NB4 (cell line): ENCODE measurements at regions not wholly inside any gene's neighbourhood (a gene's known extent, or its start where the extent isn't known, plus 50 kb on each side); places are given as distances from the start of the nearest gene placed in this dataset.
"Not testable (repeated sequence)": the region's sequence is repeated elsewhere in the genome, so short reads cannot be mapped to it uniquely, and the experiment has no call there.

Experiments
- MYC ChIP-seq: IDR thresholded peaks from 2 replicates; pipeline ENCODE4 v1.6.1; 2011; ENCODE audit warnings: low read depth, low read length
- POLR2A ChIP-seq: IDR thresholded peaks from 2 replicates; pipeline ENCODE4 v1.6.1; 2011; ENCODE audit warnings: mild to moderate bottlenecking; ENCODE audit not compliant: insufficient read length; ENCODE audit errors: extremely low read depth
- TF ChIP-seq, protein P1 (sequence below): IDR thresholded peaks from one replicate; pipeline ENCODE4 v1.5.1; 2012; ENCODE audit warnings: low read depth, low read length
- TF ChIP-seq, protein P2 (sequence below): IDR thresholded peaks from 2 replicates; pipeline ENCODE4 v1.6.1; 2011; ENCODE audit warnings: low read depth, low read length

DNA sequence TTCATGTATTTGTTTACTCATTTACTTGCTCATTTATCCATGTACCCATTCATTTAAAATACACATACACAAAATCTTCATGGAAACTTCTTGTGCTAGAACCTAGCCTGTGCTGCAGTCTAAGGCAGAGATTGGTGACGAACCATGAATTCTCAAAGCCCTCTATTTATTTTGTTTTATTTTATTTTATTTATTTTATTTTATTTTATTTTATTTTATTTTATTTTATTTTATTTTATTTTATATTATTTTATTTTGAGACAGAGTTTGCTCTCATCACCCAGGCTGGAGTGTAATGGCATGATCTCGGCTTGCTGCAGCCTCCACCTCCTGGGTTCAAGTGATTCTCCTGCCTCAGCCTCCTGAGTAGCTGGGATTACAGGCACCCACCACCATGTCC is 334.9 kb upstream of the PAPPA start:
- TF ChIP-seq, protein P1, sequence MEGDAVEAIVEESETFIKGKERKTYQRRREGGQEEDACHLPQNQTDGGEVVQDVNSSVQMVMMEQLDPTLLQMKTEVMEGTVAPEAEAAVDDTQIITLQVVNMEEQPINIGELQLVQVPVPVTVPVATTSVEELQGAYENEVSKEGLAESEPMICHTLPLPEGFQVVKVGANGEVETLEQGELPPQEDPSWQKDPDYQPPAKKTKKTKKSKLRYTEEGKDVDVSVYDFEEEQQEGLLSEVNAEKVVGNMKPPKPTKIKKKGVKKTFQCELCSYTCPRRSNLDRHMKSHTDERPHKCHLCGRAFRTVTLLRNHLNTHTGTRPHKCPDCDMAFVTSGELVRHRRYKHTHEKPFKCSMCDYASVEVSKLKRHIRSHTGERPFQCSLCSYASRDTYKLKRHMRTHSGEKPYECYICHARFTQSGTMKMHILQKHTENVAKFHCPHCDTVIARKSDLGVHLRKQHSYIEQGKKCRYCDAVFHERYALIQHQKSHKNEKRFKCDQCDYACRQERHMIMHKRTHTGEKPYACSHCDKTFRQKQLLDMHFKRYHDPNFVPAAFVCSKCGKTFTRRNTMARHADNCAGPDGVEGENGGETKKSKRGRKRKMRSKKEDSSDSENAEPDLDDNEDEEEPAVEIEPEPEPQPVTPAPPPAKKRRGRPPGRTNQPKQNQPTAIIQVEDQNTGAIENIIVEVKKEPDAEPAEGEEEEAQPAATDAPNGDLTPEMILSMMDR: not testable (repeated sequence)
- not testable (repeated sequence) for TF ChIP-seq POLR2A, MYC
- TF ChIP-seq, protein P2, sequence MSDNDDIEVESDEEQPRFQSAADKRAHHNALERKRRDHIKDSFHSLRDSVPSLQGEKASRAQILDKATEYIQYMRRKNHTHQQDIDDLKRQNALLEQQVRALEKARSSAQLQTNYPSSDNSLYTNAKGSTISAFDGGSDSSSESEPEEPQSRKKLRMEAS: not testable (repeated sequence)
